ENCODE measurements at regions not wholly inside any gene's neighbourhood (a gene's known extent, or its start where the extent isn't known, plus 50 kb on each side); places are given as distances from the start of the nearest gene placed in this dataset.

DNA sequence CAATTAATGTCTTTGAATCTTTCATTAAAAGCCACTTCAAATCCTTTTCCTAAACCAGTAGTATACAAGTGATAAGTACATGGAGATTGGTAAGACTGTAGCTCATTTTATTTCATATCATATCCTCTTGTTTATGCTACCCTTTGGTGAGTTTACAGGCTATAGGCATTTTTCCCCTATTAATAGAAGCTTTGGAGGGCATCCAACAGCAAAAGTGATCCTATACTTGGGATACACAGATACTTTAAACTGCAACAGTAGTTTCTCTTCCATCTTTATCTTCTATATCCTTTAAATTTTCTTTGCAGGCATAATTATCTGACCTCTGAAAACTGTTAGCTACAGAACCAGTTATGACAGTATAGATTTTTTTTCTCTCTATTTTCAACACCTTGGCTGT, 114.5 kb upstream of the SPON1 start:
- Histone ChIP-seq H3K27ac (no peak overlapping the region), H3K4me1 (replicated peaks in 1 of 2) (no peaks in the 10 kb centered on the region), H3K27me3 (no peaks in the 10 kb centered on the region), H3K9me3 (replicated peaks in 1 of 3) (no peaks in the 10 kb centered on the region), H3K4me3 (no peak overlapping the region), H3K36me3 (replicated peaks in 1 of 2) (no peaks in the 10 kb centered on the region)
- TF ChIP-seq POLR2A (IDR thresholded peaks at IDR 0.05): no peak
- TF ChIP-seq CTCF (IDR thresholded peaks at IDR 0.05): no peak
- DNase-seq: no peak
- intact Hi-C loops (cut with DNase I): no loop called here

DNA sequence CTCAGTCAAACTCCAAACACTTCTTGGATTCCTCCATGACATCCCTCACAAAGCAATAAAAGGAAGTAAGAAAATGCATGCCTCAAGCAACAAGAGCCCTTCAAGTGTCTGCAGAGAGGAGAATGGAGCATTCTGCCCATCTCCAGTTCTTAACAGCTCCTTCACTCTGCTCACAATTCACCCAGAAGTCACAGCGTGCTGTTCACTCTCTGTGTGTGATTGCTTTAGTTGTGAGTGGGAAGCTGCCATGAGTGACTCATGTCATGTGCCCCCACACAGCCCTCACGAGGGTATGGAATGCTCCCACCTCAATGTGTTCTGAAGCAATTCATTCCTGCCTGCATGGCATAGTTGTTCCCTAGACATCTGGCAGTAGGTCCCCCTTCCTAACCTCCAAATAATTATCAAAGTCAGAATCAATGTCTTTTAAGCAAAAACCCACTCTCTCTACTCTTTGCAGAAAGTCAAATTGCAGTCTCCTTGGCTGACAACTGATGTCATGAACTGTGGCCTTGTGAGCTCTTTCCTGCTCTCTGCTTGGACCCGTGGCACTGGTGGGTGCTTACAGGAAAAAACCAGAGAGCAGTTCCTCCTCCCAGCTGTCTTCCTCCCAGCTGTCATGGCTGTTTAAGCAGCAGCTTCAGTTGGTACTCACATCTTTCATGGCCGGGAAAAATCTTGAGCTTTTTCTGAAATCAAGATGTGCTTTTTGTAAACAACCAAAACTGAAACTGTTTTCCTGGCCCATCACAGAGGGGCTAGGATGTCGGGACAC, 112.1 kb upstream of the SPON1 start:
- Histone ChIP-seq H3K4me1 (replicated peaks in 1 of 2) (no peaks in the 10 kb centered on the region), H3K4me3 (no peak overlapping the region), H3K27ac (no peak overlapping the region), H3K9me3 (replicated peaks in 1 of 3) (no peaks in the 10 kb centered on the region), H3K27me3 (no peaks in the 10 kb centered on the region), H3K36me3 (replicated peaks in 1 of 2) (no peaks in the 10 kb centered on the region)
- intact Hi-C loops (cut with DNase I): no loop called here
- WGBS, 4 donors: 42 to 54% (median 46%) methylated on average over 5 of the region's 5 CpGs
- TF ChIP-seq CTCF (IDR thresholded peaks at IDR 0.05): no peak
- TF ChIP-seq POLR2A (IDR thresholded peaks at IDR 0.05): no peak
- no peak for DNase-seq

GRCh38 chr11:13851691-13852090, 110.8 kb upstream of the SPON1 start:
- TF ChIP-seq POLR2A (IDR thresholded peaks at IDR 0.05) (no peak), CTCF (IDR thresholded peaks at IDR 0.05) (no peak)
- no peaks in the 10 kb centered on the region for H3K9me3 ChIP-seq (replicated peaks in 1 of 3)
- intact Hi-C loops (cut with DNase I): no loop called here
- H3K4me1 ChIP-seq (replicated peaks in 1 of 2): no peaks in the 10 kb centered on the region
- no peaks in the 10 kb centered on the region for H3K36me3 ChIP-seq (replicated peaks in 1 of 2)
- no peaks in the 10 kb centered on the region for H3K27me3 ChIP-seq
- no peak overlapping the region for H3K4me3 ChIP-seq
- H3K27ac ChIP-seq: no peak overlapping the region
- DNase-seq: no peak
- 49 to 56% (median 55%) methylated on average over 4 of the region's 4 CpGs for WGBS, 4 donors

- no peak for TF ChIP-seq CTCF (IDR thresholded peaks at IDR 0.05)
- no peak for TF ChIP-seq POLR2A (IDR thresholded peaks at IDR 0.05)
- H3K27me3 ChIP-seq: no peaks in the 10 kb centered on the region
- no peaks in the 10 kb centered on the region for H3K9me3 ChIP-seq (replicated peaks in 1 of 3)
- DNase-seq: no peak
- 52 to 58% (median 56%) methylated on average over 5 of the region's 5 CpGs for WGBS, 4 donors
- no peaks in the 10 kb centered on the region for H3K36me3 ChIP-seq (replicated peaks in 1 of 2)
- H3K27ac ChIP-seq: no peak overlapping the region
- intact Hi-C loops (cut with DNase I): no loop called here
- no peaks in the 10 kb centered on the region for H3K4me1 ChIP-seq (replicated peaks in 1 of 2)
- H3K4me3 ChIP-seq: no peak overlapping the region
These were observed 110.0 kb upstream of the SPON1 start for GRCh38 chr11:13852481-13852880.
